8988T (cell line): ENCODE measurements at regions not wholly inside any gene's neighbourhood (a gene's known extent, or its start where the extent isn't known, plus 50 kb on each side); places are given as distances from the start of the nearest gene placed in this dataset.

Experiments used
- DNase-seq: peaks from one replicate; pipeline ENCODE4 v3.0.0; 2011

GRCh38 chr6:26295691-26296555 lies 69.1 kb upstream of the BTN3A2 start:
- DNase-seq, result no peak

GRCh38 chr6:26296556-26296856 lies 68.5 kb upstream of the BTN3A2 start:
- DNase-seq, result no peak

- DNase-seq, result no peak
These were observed 67.9 kb upstream of the BTN3A2 start for GRCh38 chr6:26296857-26297648.

- no peak for DNase-seq
These were observed 65.5 kb upstream of the BTN3A2 start for GRCh38 chr6:26299286-26300042.

GRCh38 chr6:26300043-26300331 lies 65.0 kb upstream of the BTN3A2 start:
- no peak for DNase-seq

- DNase-seq, result no peak
These were observed 64.6 kb upstream of the BTN3A2 start for GRCh38 chr6:26300359-26300758.

- no peak for DNase-seq
These were observed 64.2 kb upstream of the BTN3A2 start for GRCh38 chr6:26300828-26301227.

GRCh38 chr6:26301638-26302037 lies 63.4 kb upstream of the BTN3A2 start:
- no peak for DNase-seq

- DNase-seq, result no peak
These were observed 61.9 kb upstream of the BTN3A2 start for GRCh38 chr6:26302941-26303559.

GRCh38 chr6:26304213-26304796 lies 60.7 kb upstream of the BTN3A2 start:
- DNase-seq, result no peak

- DNase-seq, result no peak
These were observed 60.0 kb upstream of the BTN3A2 start for GRCh38 chr6:26304797-26305640.

- no peak for DNase-seq
These were observed 59.4 kb upstream of the BTN3A2 start for GRCh38 chr6:26305641-26305969.

- DNase-seq, result no peak
These were observed 58.8 kb upstream of the BTN3A2 start for GRCh38 chr6:26306232-26306631.

- DNase-seq, result no peak
These were observed 57.1 kb upstream of the BTN3A2 start for GRCh38 chr6:26307850-26308249.

- no peak for DNase-seq
These were observed 55.3 kb upstream of the BTN3A2 start for GRCh38 chr6:26309731-26310142.

- DNase-seq, result no peak
These were observed 54.0 kb upstream of the BTN3A2 start for GRCh38 chr6:26311012-26311384.

- no peak for DNase-seq
These were observed 53.5 kb upstream of the BTN3A2 start for GRCh38 chr6:26311385-26312095.

- no peak for DNase-seq
These were observed 52.9 kb upstream of the BTN3A2 start for GRCh38 chr6:26312096-26312463.

- DNase-seq, result no peak
These were observed 52.2 kb upstream of the BTN3A2 start for GRCh38 chr6:26312501-26313397.
